HEK293T (cell line): ENCODE measurements at regions not wholly inside any gene's neighbourhood (a gene's known extent, or its start where the extent isn't known, plus 50 kb on each side); places are given as distances from the start of the nearest gene placed in this dataset.

Experiments used
- CTCF ChIA-PET: fragments of 350-600 bp; formaldehyde crosslinking; extraction: SDS; loops from one replicate; lab custom pipeline; 2021; ENCODE audit warnings: antibody characterized with exemption, inconsistent platforms; lab: Yijun Ruan, JAX
- POLR2A ChIA-PET: fragments of 350-600 bp; formaldehyde crosslinking; extraction: SDS; loops from one replicate; lab custom pipeline; 2020; ENCODE audit warnings: antibody characterized with exemption, inconsistent platforms; lab: Yijun Ruan, JAX
- DNase-seq: peaks from one replicate; pipeline ENCODE4 v3.0.0; 2012; ENCODE audit warnings: mixed read lengths; ENCODE audit errors: extremely low spot score
- ARNT ChIP-seq: fragments of 450-650 bp; IDR thresholded peaks from 2 replicates; pipeline ENCODE4 v1.6.1; 2017; ENCODE audit warnings: mild to moderate bottlenecking
- BHLHE40 ChIP-seq: fragments of 450-650 bp; IDR thresholded peaks from 2 replicates; pipeline ENCODE4 v1.6.1; 2016; ENCODE audit warnings: mild to moderate bottlenecking, moderate library complexity, borderline replicate concordance
- CTBP1 ChIP-seq: fragments of 450-650 bp; IDR thresholded peaks from 2 replicates; pipeline ENCODE4 v1.6.1; 2016; ENCODE audit warnings: borderline replicate concordance
- ELF4 ChIP-seq: fragments of 450-650 bp; IDR thresholded peaks from 2 replicates; pipeline ENCODE4 v1.6.1; 2017; ENCODE audit warnings: antibody characterized with exemption
- FOXA1 ChIP-seq: fragments of 450-650 bp; IDR thresholded peaks from 2 replicates; pipeline ENCODE4 v1.6.1; 2016; ENCODE audit warnings: mild to moderate bottlenecking
- FOXK2 ChIP-seq: fragments of 450-650 bp; IDR thresholded peaks from 2 replicates; pipeline ENCODE4 v1.6.1; 2016; ENCODE audit warnings: mild to moderate bottlenecking
- FOXM1 ChIP-seq: fragments of 450-650 bp; IDR thresholded peaks from 2 replicates; pipeline ENCODE4 v1.6.1; 2017; ENCODE audit warnings: mild to moderate bottlenecking, borderline replicate concordance
- HDGF ChIP-seq: fragments of 450-650 bp; IDR thresholded peaks from 2 replicates; pipeline ENCODE4 v1.6.1; 2017; ENCODE audit warnings: antibody characterized with exemption, borderline replicate concordance
- L3MBTL2 ChIP-seq: fragments of 450-650 bp; conservative IDR thresholded peaks from 2 replicates; pipeline ENCODE4 v1.6.1; 2016; ENCODE audit warnings: mild to moderate bottlenecking
- LEF1 ChIP-seq: fragments of 450-650 bp; IDR thresholded peaks from 2 replicates; pipeline ENCODE4 v1.6.1; 2017; ENCODE audit warnings: mild to moderate bottlenecking, borderline replicate concordance
- NFRKB ChIP-seq: fragments of 450-650 bp; IDR thresholded peaks from 2 replicates; pipeline ENCODE4 v1.6.1; 2016; ENCODE audit warnings: mild to moderate bottlenecking, moderate library complexity
- SP1 ChIP-seq: fragments of 450-650 bp; IDR thresholded peaks from 2 replicates; pipeline ENCODE4 v1.6.1; 2017
- SUZ12 ChIP-seq: fragments of 450-650 bp; IDR thresholded peaks from 2 replicates; pipeline ENCODE4 v1.6.1; 2016; ENCODE audit warnings: mild to moderate bottlenecking
- TARDBP ChIP-seq: fragments of 450-650 bp; IDR thresholded peaks from 2 replicates; pipeline ENCODE4 v1.6.1; 2016
- ZNF384 ChIP-seq: fragments of 450-650 bp; IDR thresholded peaks from 2 replicates; pipeline ENCODE4 v1.6.1; 2016
- TF ChIP-seq, protein P1 (sequence below): fragments of 450-650 bp; IDR thresholded peaks from 2 replicates; pipeline ENCODE4 v1.6.1; 2016

DNA sequence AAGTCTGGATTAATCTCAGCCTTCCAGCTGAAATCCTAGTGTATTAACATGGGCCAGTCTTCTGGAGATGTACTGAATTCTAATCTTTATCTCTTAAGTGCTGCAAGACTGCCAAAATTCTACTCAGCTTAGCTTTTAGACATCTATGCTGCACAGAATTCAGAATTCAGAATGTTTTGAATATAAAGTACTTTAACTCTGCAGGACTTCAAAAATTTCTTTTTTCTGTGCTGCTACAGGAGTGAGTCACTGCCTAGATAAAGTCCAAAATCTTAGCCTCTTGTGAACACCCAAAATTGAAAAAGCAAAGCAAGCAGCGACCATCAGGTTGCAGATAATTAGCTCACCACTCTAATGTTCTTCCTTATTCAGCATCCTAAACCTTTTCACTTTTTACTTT is 1092.6 kb upstream of the PCDH10 start:
- DNase-seq = no peak
- CTCF ChIA-PET = no interaction called here
- POLR2A ChIA-PET = no interaction called here
- TF ChIP-seq BHLHE40 = no peak
- TF ChIP-seq, protein P1, sequence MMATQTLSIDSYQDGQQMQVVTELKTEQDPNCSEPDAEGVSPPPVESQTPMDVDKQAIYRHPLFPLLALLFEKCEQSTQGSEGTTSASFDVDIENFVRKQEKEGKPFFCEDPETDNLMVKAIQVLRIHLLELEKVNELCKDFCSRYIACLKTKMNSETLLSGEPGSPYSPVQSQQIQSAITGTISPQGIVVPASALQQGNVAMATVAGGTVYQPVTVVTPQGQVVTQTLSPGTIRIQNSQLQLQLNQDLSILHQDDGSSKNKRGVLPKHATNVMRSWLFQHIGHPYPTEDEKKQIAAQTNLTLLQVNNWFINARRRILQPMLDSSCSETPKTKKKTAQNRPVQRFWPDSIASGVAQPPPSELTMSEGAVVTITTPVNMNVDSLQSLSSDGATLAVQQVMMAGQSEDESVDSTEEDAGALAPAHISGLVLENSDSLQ = no peak
- no peak for TF ChIP-seq HDGF
- no peak for TF ChIP-seq ZNF384
- no peak for TF ChIP-seq FOXA1
- TF ChIP-seq ELF4 = no peak
- TF ChIP-seq FOXK2 = no peak
- TF ChIP-seq SUZ12 = no peak
- TF ChIP-seq ARNT = no peak
- no peak for TF ChIP-seq LEF1
- TF ChIP-seq TARDBP = no peak
- no peak for TF ChIP-seq L3MBTL2
- TF ChIP-seq SP1 = no peak
- TF ChIP-seq CTBP1 = no peak
- TF ChIP-seq FOXM1 = no peak
- TF ChIP-seq NFRKB = no peak

DNA sequence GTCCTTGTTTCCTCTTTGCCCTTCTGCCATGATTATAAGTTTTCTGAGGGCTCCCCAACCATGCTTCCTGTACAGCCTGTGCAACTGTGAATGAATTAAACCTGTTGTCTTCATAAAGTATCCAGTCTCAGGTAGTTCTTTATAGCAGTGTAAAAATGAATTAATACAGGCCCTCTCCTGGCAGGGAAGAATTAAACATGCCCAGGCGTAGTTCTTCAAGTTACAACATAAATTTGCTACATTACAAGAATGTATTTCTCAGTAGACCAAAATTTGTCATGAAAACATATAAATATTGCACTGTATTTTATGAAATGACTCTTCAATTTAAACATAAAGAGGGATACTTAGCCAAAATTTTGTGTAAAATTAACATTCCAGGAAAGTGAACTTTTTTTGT is 1089.9 kb upstream of the PCDH10 start:
- no peak for DNase-seq
- POLR2A ChIA-PET = no interaction called here
- CTCF ChIA-PET = no interaction called here
- TF ChIP-seq LEF1 = no peak
- TF ChIP-seq FOXM1 = no peak
- TF ChIP-seq, protein P1 = no peak
- no peak for TF ChIP-seq SUZ12
- no peak for TF ChIP-seq CTBP1
- no peak for TF ChIP-seq SP1
- TF ChIP-seq FOXK2 = no peak
- TF ChIP-seq ARNT = no peak
- TF ChIP-seq FOXA1 = no peak
- no peak for TF ChIP-seq BHLHE40
- no peak for TF ChIP-seq ZNF384
- no peak for TF ChIP-seq L3MBTL2
- TF ChIP-seq ELF4 = no peak
- no peak for TF ChIP-seq TARDBP
- no peak for TF ChIP-seq HDGF
- TF ChIP-seq NFRKB = no peak

DNA sequence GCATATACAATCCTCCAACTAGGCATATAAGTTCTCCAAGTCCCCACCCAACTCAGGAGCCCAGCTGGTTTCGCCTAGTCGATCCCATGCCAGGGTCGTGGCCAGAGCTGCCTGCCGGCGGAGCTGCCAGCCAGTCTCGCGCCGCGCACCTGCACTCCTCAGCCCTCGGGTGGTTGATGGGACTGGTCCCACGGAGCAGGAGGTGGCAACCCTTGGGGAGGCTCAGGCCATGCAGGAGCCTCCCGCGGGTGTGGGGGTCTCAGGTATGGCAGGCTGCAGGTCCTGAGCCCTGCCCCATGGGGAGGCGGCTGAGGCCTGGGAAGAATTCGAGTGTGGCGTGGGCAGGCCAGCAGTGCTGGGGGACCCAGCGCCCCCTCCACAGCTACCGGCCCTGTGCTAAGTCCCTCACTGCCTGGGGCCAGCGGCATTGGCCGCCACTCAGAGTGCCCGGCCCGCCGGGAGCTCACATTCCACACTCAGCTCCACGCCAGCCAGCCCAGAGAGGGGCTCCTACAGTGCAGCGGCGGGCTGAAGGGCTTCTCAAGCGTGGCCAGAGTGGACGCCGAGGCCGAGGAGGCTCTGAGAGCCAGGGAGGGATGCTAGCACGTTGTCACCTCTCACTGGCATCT is 1086.4 kb upstream of the PCDH10 start:
- CTCF ChIA-PET = no interaction called here
- TF ChIP-seq FOXK2 (no peak), L3MBTL2 (no peak)
- no peak for DNase-seq
- POLR2A ChIA-PET = no interaction called here

DNA sequence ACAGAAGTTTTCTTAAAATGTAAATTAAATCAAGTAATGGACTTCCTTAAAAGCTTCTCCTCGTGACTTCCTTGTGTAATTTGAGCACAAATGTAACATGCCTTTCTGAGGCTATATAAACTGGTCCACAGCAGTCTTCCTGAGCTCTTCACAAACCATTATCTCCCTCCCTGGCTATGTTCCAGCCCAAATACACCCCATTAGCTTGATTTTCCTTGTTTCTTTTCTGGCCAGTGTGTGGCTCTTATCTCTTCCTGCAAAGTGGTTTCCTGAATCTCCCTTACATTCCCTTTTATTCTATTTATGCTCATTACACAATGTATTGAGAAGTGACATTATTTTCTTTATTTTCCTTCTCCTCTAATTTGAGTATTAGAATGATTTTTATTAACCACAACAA is 1085.3 kb upstream of the PCDH10 start:
- TF ChIP-seq NFRKB = no peak
- TF ChIP-seq ZNF384 = no peak
- no peak for TF ChIP-seq FOXA1
- no peak for TF ChIP-seq LEF1
- no peak for TF ChIP-seq SUZ12
- no peak for TF ChIP-seq SP1
- TF ChIP-seq HDGF = no peak
- no peak for TF ChIP-seq L3MBTL2
- TF ChIP-seq BHLHE40 = no peak
- TF ChIP-seq CTBP1 = no peak
- no peak for TF ChIP-seq ARNT
- ChIA-PET CTCF (no interaction called here), POLR2A (no interaction called here)
- DNase-seq = no peak

DNA sequence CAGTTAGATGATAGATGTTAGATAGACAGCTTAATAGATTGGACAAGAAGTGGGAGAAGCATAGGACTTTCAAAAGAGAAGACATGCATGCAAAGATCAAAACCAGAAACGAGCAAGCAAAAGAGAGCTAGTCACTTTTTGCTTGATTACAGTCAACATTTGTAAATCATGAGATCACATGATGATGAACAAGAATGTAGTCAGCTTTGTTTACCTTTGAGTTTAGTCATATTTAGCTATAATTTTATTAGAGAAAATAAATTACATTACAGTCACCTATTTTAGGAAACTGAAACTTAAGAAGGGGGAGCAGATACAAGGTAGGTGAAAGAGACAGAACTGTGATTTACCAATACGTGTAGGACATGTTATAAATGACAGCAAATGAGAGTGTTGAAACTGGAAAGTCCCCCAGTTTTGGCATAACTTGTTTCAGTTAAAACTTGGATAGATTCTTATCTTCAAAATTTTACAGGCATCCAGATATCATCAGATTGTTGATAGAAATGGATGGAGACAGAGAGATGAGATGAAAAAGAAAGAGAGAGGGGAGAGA is 1083.1 kb upstream of the PCDH10 start:
- no peak for DNase-seq
- ChIA-PET CTCF (no interaction called here), POLR2A (no interaction called here)
- TF ChIP-seq ZNF384 (no peak), BHLHE40 (no peak)

DNA sequence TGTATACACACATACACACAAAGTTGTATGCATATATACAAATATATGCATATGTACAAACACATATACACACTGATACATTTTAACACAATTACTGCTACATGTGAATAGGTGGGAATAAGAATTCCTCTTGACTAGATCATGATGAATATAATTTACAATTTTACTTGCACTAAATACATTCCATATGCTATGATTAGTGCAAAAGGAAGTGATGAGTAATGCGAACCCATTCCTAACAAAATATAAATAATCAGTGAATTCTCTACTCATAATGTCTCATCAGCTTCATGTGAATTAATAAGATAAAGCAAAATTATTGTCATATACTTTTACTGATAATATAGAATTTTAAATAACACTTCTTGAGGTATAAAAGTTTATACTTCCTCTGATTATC is 1077.3 kb upstream of the PCDH10 start:
- TF ChIP-seq FOXK2 (no peak), ELF4 (no peak), NFRKB (no peak)
- ChIA-PET CTCF (interaction anchor here (0.6 kb wide), 1 partner anchor 243 kb away, joined by 3 read pairs; no protein-coding TSS in a partner anchor), POLR2A (no interaction called here)
- DNase-seq = no peak

DNA sequence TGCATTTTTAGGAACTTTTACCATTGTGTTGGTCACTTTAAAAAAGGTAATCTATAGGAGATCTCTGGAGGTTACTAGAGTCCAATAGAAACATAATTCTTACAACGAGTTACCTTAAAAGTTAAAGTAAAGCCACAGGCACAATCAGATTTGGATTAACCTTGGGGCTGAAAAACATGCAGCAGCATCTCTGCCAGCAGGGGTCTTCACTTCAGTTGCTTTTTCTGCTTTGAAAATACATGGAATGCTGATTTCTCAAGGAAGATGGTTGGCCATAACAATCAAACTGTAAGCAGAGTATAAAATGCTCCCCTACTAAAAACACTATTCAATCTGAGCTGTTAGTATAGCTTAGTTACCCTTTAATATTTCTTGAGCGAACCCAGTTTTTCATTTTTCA is 1072.3 kb upstream of the PCDH10 start:
- DNase-seq = no peak
- no peak for TF ChIP-seq CTBP1
- no peak for TF ChIP-seq ARNT
- TF ChIP-seq FOXM1 = no peak
- no peak for TF ChIP-seq NFRKB
- TF ChIP-seq, protein P1 = no peak
- TF ChIP-seq HDGF = no peak
- no peak for TF ChIP-seq TARDBP
- no peak for TF ChIP-seq FOXA1
- TF ChIP-seq LEF1 = no peak
- TF ChIP-seq SUZ12 = no peak
- no peak for TF ChIP-seq ZNF384
- no peak for TF ChIP-seq L3MBTL2
- no peak for TF ChIP-seq SP1
- TF ChIP-seq ELF4 = no peak
- TF ChIP-seq FOXK2 = no peak
- POLR2A ChIA-PET = no interaction called here
- CTCF ChIA-PET = no interaction called here
